ENCODE measurements at regions not wholly inside any gene's neighbourhood (a gene's known extent, or its start where the extent isn't known, plus 50 kb on each side); places are given as distances from the start of the nearest gene placed in this dataset.

- intact Hi-C loops (cut with DNase I) = no loop called here
- no peak for TF ChIP-seq POLR2A (IDR thresholded peaks at IDR 0.05)
- TF ChIP-seq CTCF (IDR thresholded peaks at IDR 0.05) = no peak
- H3K27me3 ChIP-seq = no peaks in the 10 kb centered on the region
- no peaks in the 10 kb centered on the region for H3K36me3 ChIP-seq
- H3K27ac ChIP-seq = no peak overlapping the region
- H3K4me3 ChIP-seq (replicated peaks in 1 of 3) = no peak overlapping the region
- no peaks in the 10 kb centered on the region for H3K4me1 ChIP-seq
- no peak for DNase-seq
- 95 to 97% methylated on average over 5 of the region's 5 CpGs for WGBS, 2 donors
- no peaks in the 10 kb centered on the region for H3K9me3 ChIP-seq
Measured at GRCh38 chr21:35632711-35633110, 427.6 kb downstream of the SETD4 start.

GRCh38 chr21:35628316-35628715 lies 432.0 kb downstream of the SETD4 start:
- H3K36me3 ChIP-seq = no peaks in the 10 kb centered on the region
- no peaks in the 10 kb centered on the region for H3K4me1 ChIP-seq
- WGBS, 2 donors = 74 to 79% methylated on average over 3 of the region's 3 CpGs
- H3K9me3 ChIP-seq = no peaks in the 10 kb centered on the region
- no peaks in the 10 kb centered on the region for H3K27me3 ChIP-seq
- no peak for DNase-seq
- no peak overlapping the region for H3K27ac ChIP-seq
- H3K4me3 ChIP-seq (replicated peaks in 1 of 3) = no peak overlapping the region
- TF ChIP-seq POLR2A (IDR thresholded peaks at IDR 0.05) (no peak), CTCF (IDR thresholded peaks at IDR 0.05) (no peak)
- intact Hi-C loops (cut with DNase I) = no loop called here

- no peaks in the 10 kb centered on the region for H3K9me3 ChIP-seq
- TF ChIP-seq POLR2A (IDR thresholded peaks at IDR 0.05) = no peak
- intact Hi-C loops (cut with DNase I) = no loop called here
- no peak overlapping the region for H3K4me3 ChIP-seq (replicated peaks in 1 of 3)
- H3K36me3 ChIP-seq = no peaks in the 10 kb centered on the region
- no peaks in the 10 kb centered on the region for H3K27me3 ChIP-seq
- 79 to 80% methylated on average over 4 of the region's 4 CpGs for WGBS, 2 donors
- DNase-seq = no peak
- no peak overlapping the region for H3K27ac ChIP-seq
- H3K4me1 ChIP-seq = no peaks in the 10 kb centered on the region
Measured at GRCh38 chr21:35627462-35627861, 432.9 kb downstream of the SETD4 start.

GRCh38 chr21:35625576-35625975 lies 434.8 kb downstream of the SETD4 start:
- no peaks in the 10 kb centered on the region for H3K9me3 ChIP-seq
- no peak for DNase-seq

GRCh38 chr21:35624901-35625300 lies 435.4 kb downstream of the SETD4 start:
- Histone ChIP-seq H3K27ac (no peak overlapping the region), H3K9me3 (no peaks in the 10 kb centered on the region), H3K27me3 (no peaks in the 10 kb centered on the region), H3K4me1 (no peaks in the 10 kb centered on the region), H3K4me3 (replicated peaks in 1 of 3) (no peak overlapping the region), H3K36me3 (no peaks in the 10 kb centered on the region)
- intact Hi-C loops (cut with DNase I) = no loop called here
- no peak for TF ChIP-seq CTCF (IDR thresholded peaks at IDR 0.05)
- no peak for TF ChIP-seq POLR2A (IDR thresholded peaks at IDR 0.05)
- WGBS, 2 donors = 59 to 71% methylated on average over 2 of the region's 2 CpGs
- DNase-seq = no peak

More at GRCh38 chr21:35625576-35625975, 434.8 kb downstream of the SETD4 start:
- Histone ChIP-seq H3K36me3 (no peaks in the 10 kb centered on the region), H3K27me3 (no peaks in the 10 kb centered on the region), H3K4me3 (replicated peaks in 1 of 3) (no peak overlapping the region), H3K4me1 (no peaks in the 10 kb centered on the region), H3K27ac (no peak overlapping the region)
- TF ChIP-seq CTCF (IDR thresholded peaks at IDR 0.05) = no peak
- TF ChIP-seq POLR2A (IDR thresholded peaks at IDR 0.05) = no peak
- intact Hi-C loops (cut with DNase I) = no loop called here
- 87 to 89% methylated on average over 3 of the region's 3 CpGs for WGBS, 2 donors

- Histone ChIP-seq H3K4me3 (replicated peaks in 1 of 3) (no peak overlapping the region), H3K9me3 (no peaks in the 10 kb centered on the region), H3K27me3 (no peaks in the 10 kb centered on the region), H3K4me1 (no peaks in the 10 kb centered on the region), H3K36me3 (no peaks in the 10 kb centered on the region), H3K27ac (no peak overlapping the region)
- TF ChIP-seq CTCF (IDR thresholded peaks at IDR 0.05) (no peak), POLR2A (IDR thresholded peaks at IDR 0.05) (no peak)
- DNase-seq = no peak
- WGBS, 2 donors = 85 to 93% methylated on average over 3 of the region's 3 CpGs
- intact Hi-C loops (cut with DNase I) = no loop called here
Measured at GRCh38 chr21:35622612-35623011, 437.7 kb downstream of the SETD4 start.

Measured in thyroid gland (tissue), 4 donors.